Gastrocnemius medialis (tissue), 4 donors: ENCODE measurements at regions not wholly inside any gene's neighbourhood (a gene's known extent, or its start where the extent isn't known, plus 50 kb on each side); places are given as distances from the start of the nearest gene placed in this dataset.

ENCODE experiments used
- ATAC-seq, 2 donors: fragments of 150-250 bp; one replicate each; pipeline ENCODE4 v1.9.1; 2016
- DNase-seq, 2 donors: peaks; one replicate each; pipeline ENCODE4 v3.0.0-alpha.2; 2019
- H3K27ac ChIP-seq, 4 donors: fragments of 200-600 bp; sonication (generic); 1 replicate in 1 of 4; 2 replicates in 3 of 4; pipeline ENCODE4 v1.5.1; 2016 to 2018; ENCODE audit warnings: mild to moderate bottlenecking in 2 of 4, moderate library complexity in 1 of 4
- H3K27me3 ChIP-seq, 3 donors: fragments of 200-600 bp; sonication (generic) in 2 of 3; 1 replicate in 1 of 3; 2 replicates in 2 of 3; pipeline versions ENCODE4 v1.5.1 to v1.6.0; 2016 to 2019; ENCODE audit warnings: mild to moderate bottlenecking in 1 of 3, moderate library complexity in 1 of 3
- H3K36me3 ChIP-seq, 2 donors: fragments of 200-600 bp; sonication (generic) in 1 of 2; one replicate each; pipeline ENCODE4 v1.5.1; 2017 to 2018
- H3K4me1 ChIP-seq, 2 donors: fragments of 200-600 bp; sonication (generic) in 1 of 2; one replicate each; pipeline ENCODE4 v1.5.1; 2016 to 2017; ENCODE audit warnings: mild to moderate bottlenecking in 2 of 2
- H3K4me3 ChIP-seq, 4 donors: fragments of 200-600 bp; sonication (generic) in 3 of 4; 1 replicate in 1 of 4; 2 replicates in 3 of 4; pipeline ENCODE4 v1.5.1; 2016 to 2019; ENCODE audit warnings: mild to moderate bottlenecking in 2 of 4
- H3K9me3 ChIP-seq, 3 donors: fragments of 200-600 bp; sonication (generic) in 2 of 3; 1 replicate in 1 of 3; 2 replicates in 2 of 3; pipeline ENCODE4 v1.5.1; 2016 to 2019
- POLR2A ChIP-seq, 2 donors: fragments of 450-650 bp; IDR thresholded peaks; one replicate each; pipeline ENCODE4 v1.6.1; 2017; ENCODE audit warnings: antibody characterized with exemption in 2 of 2, mild to moderate bottlenecking in 2 of 2, moderate library complexity in 2 of 2
- in situ Hi-C, 4 donors: fragments of 200-750 bp; cut with MboI; loops; one replicate each; pipeline versions ENCODE4 v1.15.0 to v1.8.0; 2017; ENCODE audit warnings: low sequenced_read_pairs in 4 of 4
- intact Hi-C: fragments of 100-400 bp; cut with DNase I; formaldehyde crosslinking; loops from one replicate; pipeline ENCODE4 v1.15.1; 2023; ENCODE audit warnings: low total_unique reads
- TF ChIP-seq, protein P1 (sequence below), 5 experiments: fragments of 450-650 bp in 3 of 5; fragments of 200-600 bp in 2 of 5; sonication (generic) in 2 of 5; IDR thresholded peaks in 4 of 5; conservative IDR thresholded peaks in 1 of 5; 1 replicate in 4 of 5; 2 replicates in 1 of 5; pipeline ENCODE4 v1.5.1; 2016 to 2019; ENCODE audit warnings: antibody characterized with exemption in 5 of 5, mild to moderate bottlenecking in 3 of 5, moderate library complexity in 3 of 5

DNA sequence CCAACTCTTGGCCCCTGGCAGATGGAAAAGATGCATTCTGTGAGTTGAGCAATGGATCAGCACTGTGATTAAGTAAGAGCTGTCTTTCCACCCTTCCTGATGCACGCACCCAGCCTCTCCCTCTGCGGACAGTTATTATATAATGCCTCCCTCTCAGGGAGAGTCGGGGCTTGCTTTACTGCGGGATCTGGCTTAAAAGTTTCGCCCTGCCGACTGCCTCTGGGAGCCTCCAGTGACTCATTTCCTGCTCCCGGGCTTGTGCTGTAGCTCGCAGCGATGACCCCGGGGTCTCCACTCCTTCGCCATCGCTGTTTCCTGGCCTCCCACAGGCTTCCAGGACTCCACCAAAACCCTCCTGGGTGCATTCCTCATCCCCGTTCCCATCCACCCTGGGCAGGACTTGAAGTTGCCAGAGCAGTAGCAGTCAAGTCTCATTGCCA, 107.4 kb upstream of the SLC7A1 start:
- Histone ChIP-seq H3K4me1 (peaks cover 0 to 5% of the 10 kb centered on the region in 2 donors), H3K9me3 (no peaks in the 10 kb centered on the region), H3K36me3 (no peaks in the 10 kb centered on the region), H3K4me3 (no peak overlapping the region), H3K27ac (no peak overlapping the region), H3K27me3 (no peaks in the 10 kb centered on the region)
- in situ Hi-C loops (no loop called here), intact Hi-C loops (no loop called here)
- peak; percentile 7 to 24 for DNase-seq
- TF ChIP-seq POLR2A (IDR thresholded peaks at IDR 0.05): no peak
- TF ChIP-seq, protein P1, sequence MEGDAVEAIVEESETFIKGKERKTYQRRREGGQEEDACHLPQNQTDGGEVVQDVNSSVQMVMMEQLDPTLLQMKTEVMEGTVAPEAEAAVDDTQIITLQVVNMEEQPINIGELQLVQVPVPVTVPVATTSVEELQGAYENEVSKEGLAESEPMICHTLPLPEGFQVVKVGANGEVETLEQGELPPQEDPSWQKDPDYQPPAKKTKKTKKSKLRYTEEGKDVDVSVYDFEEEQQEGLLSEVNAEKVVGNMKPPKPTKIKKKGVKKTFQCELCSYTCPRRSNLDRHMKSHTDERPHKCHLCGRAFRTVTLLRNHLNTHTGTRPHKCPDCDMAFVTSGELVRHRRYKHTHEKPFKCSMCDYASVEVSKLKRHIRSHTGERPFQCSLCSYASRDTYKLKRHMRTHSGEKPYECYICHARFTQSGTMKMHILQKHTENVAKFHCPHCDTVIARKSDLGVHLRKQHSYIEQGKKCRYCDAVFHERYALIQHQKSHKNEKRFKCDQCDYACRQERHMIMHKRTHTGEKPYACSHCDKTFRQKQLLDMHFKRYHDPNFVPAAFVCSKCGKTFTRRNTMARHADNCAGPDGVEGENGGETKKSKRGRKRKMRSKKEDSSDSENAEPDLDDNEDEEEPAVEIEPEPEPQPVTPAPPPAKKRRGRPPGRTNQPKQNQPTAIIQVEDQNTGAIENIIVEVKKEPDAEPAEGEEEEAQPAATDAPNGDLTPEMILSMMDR (IDR thresholded peaks at IDR 0.05 in 4 of 5, conservative IDR thresholded peaks at IDR 0.05 in 1 of 5): no peak
- ATAC-seq: peak; percentile 54 to 55

DNA sequence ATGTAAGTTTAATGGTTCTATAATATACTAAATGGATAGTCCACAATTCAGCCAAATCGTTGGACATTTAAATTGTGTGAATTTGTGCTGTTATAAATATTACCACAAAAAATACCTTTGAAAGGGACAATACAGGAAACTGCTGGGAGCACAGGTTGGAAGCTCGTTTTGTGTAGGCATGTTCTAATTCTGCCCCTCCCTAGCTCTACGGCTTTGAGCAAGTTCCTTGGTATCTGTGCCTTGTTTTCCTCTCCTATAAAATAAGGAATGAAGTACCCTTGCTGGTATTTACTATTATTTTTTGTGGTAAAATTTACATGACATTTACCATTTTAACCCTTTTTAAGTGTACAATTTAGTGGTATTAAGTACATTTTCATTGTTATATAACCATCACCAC, 102.6 kb upstream of the SLC7A1 start:
- no peak overlapping the region for H3K4me3 ChIP-seq
- TF ChIP-seq, protein P1 (IDR thresholded peaks at IDR 0.05 in 4 of 5, conservative IDR thresholded peaks at IDR 0.05 in 1 of 5): no peak
- TF ChIP-seq POLR2A (IDR thresholded peaks at IDR 0.05): no peak
- ATAC-seq (no peak), DNase-seq (no peak)
- H3K36me3 ChIP-seq: no peaks in the 10 kb centered on the region
- no peak overlapping the region for H3K27ac ChIP-seq
- no peaks in the 10 kb centered on the region for H3K27me3 ChIP-seq
- H3K9me3 ChIP-seq: no peaks in the 10 kb centered on the region
- in situ Hi-C loops: no loop called here
- H3K4me1 ChIP-seq: no peaks in the 10 kb centered on the region
- intact Hi-C loops: no loop called here

DNA sequence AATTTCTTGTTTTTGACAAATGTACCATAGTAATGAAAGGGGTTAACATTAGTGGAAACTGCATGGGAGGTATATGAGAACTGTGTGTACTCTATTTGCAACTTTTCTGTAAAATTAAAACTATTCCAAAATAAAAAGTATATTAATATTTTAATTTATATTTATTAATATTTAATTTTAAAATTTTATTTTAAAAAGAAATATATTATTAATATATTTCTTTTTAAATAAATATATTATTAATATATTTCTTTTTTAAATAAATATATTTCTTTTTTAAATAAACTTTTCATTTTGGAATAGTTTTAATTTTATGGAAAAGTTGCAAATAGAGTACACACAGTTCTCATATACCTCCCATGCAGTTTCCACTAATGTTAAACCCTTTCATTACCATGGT, 101.1 kb upstream of the SLC7A1 start:
- no peak for TF ChIP-seq POLR2A (IDR thresholded peaks at IDR 0.05)
- TF ChIP-seq, protein P1 (IDR thresholded peaks at IDR 0.05 in 4 of 5, conservative IDR thresholded peaks at IDR 0.05 in 1 of 5): no peak
- in situ Hi-C loops: no loop called here
- DNase-seq (no peak), ATAC-seq (no peak)
- intact Hi-C loops: no loop called here
- no peaks in the 10 kb centered on the region for H3K4me1 ChIP-seq
- H3K9me3 ChIP-seq: no peaks in the 10 kb centered on the region
- no peaks in the 10 kb centered on the region for H3K36me3 ChIP-seq
- H3K4me3 ChIP-seq: no peak overlapping the region
- H3K27ac ChIP-seq: no peak overlapping the region
- no peaks in the 10 kb centered on the region for H3K27me3 ChIP-seq

DNA sequence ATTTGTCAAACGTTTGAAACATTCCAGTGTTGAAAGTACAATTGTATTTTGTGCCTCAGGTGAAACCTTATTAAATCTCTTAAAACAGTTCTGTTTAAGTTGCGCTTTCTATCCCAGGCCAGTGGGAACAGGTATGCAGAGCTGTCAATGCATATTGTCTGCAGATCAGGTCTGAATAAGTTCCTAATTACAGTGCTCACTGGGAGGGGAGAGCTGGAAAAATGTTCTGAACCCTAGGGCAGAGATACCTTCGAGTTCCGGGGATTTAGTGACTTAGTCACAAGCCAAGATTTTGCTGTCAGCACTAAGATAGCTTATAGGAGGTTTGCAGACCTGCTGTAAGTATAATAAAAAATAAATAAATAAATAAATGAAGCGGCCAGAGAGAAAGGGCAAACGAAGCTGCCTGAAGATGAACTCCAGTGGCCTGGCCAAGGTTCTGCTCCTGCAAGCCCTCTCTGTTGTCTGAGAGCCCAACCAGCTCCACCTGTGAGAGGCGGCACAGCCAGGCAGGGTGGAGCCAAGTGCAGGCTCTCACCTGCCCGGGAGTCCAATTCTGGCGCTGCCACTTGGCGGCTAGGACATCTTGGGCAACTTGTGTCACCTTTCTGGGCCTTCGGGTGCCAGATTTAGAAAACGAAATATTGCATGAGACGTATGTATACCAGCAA, 97.9 kb upstream of the SLC7A1 start:
- H3K27ac ChIP-seq: no peak overlapping the region
- no peak for TF ChIP-seq POLR2A (IDR thresholded peaks at IDR 0.05)
- TF ChIP-seq, protein P1 (IDR thresholded peaks at IDR 0.05 in 4 of 5, conservative IDR thresholded peaks at IDR 0.05 in 1 of 5): no peak
- H3K9me3 ChIP-seq: no peaks in the 10 kb centered on the region
- no peaks in the 10 kb centered on the region for H3K36me3 ChIP-seq
- H3K27me3 ChIP-seq: no peaks in the 10 kb centered on the region
- H3K4me1 ChIP-seq: no peaks in the 10 kb centered on the region
- in situ Hi-C loops (no loop called here), intact Hi-C loops (no loop called here)
- DNase-seq: no peak
- no peak for ATAC-seq
- H3K4me3 ChIP-seq: no peak overlapping the region

DNA sequence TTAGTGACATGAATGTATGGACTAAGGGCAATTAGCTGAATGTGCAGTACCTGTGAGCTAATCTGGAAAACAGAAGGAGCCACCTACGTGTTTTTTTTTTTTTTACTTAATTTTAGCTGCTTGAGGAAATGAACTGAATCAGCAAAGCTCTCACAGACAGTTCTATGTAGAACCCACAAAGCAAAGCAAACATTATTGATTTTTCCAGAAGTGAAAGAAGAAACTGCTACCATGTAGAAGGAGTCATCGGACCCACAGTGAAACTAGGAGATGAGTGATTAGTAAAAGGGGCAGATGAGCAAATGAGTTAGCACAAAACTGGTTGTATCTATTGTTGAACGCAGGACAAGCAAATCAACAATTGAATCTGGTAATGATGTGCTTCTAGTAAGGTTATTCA, 94.1 kb upstream of the SLC7A1 start:
- DNase-seq (no peak), ATAC-seq (no peak)
- Histone ChIP-seq H3K36me3 (no peaks in the 10 kb centered on the region), H3K27me3 (no peaks in the 10 kb centered on the region), H3K27ac (no peak overlapping the region), H3K4me3 (no peak overlapping the region), H3K4me1 (no peaks in the 10 kb centered on the region), H3K9me3 (no peaks in the 10 kb centered on the region)
- in situ Hi-C loops: no loop called here
- intact Hi-C loops: no loop called here
- TF ChIP-seq, protein P1 (IDR thresholded peaks at IDR 0.05 in 4 of 5, conservative IDR thresholded peaks at IDR 0.05 in 1 of 5): no peak
- TF ChIP-seq POLR2A (IDR thresholded peaks at IDR 0.05): no peak
